ENCODE measurements at regions not wholly inside any gene's neighbourhood (a gene's known extent, or its start where the extent isn't known, plus 50 kb on each side); places are given as distances from the start of the nearest gene placed in this dataset.
"Not testable (repeated sequence)": the region's sequence is repeated elsewhere in the genome, so short reads cannot be mapped to it uniquely, and the experiment has no call there.

DNA sequence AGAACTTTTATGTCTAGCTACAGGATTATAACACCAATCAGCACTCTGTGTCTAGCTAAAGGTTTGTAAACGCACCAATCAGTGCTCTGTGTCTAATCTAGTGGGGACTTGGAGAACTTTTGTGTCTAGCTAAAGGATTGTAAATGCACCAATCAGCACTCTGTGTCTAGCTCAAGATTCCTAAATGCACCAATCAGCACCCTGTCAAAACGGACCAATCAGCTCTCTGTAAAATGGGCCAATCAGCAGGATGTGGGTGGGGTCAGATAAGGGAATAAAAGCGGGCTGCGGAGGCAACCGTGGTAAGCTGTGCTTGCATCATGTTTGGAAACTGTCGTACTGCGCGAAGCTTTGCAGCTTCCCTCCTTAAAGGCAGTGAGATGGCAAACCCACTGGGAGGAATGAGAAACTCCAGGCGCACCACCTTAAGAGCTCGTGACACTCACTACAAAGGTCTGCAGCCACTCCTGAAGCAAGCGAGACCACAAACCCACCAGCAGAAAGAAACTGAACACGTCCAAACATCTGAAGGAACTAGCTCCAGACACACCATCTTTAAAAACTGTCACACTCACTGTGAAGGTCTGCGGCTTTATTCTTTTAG, 112.1 kb upstream of the DUSP22 start:
- DNase-seq (ENCODE audit: low read depth): not testable (repeated sequence)

DNA sequence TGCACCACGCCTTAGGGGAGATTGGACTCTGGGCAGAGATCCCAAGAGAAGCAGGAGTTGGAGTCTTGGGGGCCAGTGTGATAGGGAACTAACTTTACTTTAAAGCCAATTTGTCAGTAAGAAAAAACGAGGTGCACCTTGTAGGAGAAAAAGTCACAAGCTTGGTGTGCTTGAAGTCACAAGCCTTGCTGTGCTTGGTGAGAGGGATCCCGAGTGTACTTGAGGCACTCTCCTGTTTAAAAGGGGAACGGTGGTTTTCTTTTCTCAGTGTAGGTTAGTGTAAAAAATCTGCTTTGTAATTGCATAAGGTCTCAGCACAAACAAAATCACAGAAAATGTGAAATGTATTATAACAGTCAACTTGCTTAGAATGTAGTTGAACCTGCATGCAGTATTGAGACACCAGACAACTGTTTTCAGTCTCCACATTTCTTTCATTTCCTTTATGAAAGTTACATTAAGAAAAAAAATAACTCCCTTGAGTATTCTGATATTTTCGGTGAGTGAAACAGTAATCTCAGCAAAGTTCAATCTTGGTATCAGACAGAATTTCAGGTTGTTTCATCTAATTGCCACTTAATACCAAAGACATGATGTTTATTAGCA, 111.1 kb upstream of the DUSP22 start:
- DNase-seq (ENCODE audit: low read depth): no peak

DNA sequence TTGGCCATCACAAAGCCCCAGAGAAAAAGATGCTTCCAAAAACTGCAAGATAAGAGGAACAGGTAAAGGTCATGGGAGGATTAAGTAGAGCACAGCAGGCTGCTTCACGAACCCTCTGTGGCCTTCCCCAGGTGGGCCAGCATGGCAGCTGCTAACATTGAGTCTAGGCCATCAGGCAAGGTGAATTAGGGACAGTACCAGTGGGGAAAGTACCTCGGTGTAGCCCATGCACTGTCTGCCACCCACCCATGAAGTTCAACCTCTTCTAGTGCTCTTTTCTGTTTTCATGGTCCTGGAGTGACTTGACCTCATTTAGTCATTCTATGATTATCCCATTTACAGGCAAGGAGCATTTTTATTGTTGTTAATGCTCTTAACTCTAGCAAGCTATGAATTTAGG, 108.6 kb upstream of the DUSP22 start:
- no peak for DNase-seq (ENCODE audit: low read depth)

DNA sequence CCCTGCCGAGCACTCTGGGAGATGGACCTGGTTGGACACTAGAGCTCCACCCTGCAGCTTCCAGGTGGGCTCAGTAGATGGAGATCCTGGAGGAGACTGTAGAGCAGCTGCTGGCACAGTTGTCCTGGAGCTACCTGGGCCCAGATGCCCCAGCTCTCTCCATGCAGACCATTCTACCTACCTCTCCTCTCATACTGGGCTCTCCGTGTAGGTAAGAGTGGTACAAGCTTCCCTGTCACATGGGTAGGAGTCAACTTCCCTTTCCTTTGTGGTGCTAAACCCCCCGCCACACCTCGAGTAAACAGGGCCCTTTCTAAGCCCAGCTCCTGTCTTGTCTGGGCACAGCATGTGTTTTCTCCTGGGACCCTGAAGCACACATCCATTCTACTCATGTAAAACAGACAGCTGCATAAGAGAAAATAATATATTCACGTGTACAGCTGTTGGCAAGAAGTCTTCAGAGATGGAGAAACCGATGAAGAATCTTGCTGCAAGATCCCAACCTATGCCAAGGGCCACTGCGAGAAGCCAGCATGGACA, 108.1 kb upstream of the DUSP22 start:
- DNase-seq (ENCODE audit: low read depth): no peak

DNA sequence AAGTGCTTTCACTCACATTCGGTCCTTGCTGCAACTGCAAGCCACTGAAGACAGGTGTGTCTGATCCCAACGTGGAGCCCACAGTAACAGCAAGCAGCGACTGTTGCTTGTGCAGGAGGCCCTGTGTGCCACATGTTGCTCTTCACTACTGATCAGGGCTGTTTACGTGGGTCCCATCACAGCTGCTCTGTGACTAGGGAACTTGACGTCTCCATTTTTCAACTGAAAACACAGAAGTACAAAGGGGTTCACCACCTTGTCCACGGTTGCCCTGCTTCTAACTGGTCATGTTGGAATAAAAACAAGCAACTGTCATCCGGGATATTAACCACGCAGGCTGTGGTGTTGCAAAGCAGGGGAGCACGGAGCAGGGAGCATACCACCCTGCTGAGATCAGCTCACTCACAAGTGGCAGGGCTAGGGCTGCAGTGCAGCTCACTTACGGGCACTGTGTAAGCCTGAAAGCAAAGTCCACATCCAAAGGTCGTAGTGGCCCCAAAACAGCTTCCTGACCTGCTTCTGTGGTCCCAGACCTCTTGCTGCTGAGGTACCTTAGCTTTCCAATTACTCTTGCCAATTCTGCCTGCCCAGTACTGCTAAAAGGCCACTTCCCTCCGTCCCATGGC, 105.8 kb upstream of the DUSP22 start:
- no peak for DNase-seq (ENCODE audit: low read depth)

DNA sequence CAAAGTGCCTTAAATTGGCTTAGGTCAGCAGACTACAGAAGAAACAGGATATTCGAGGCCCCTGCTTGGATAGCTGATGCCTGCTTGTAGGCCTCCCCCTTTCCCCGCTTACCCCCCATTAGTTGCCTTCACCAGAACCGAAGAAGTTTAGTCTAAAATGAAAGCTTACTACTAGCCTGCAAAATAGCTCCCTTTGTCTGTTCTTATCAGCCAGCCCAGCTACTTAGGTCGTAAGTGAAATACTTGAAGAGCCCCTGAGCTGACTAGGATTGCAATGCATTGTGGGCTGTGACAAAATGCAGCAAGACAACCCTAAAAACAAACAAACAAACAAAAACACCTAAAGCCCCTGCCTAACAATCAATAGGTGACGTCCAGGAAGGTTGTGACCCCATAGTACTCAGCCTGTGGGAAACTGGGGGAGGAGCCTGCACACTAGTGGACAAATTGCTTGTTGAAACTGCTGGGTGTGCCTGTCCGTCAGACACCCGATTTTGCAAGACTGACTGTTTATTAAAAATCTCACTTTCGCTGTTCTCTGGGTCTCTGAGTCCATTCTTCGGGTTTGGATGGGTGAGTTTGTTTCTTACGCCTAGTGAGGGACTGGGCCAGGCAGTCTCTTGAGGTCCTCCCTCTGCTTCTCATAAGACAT, 105.0 kb upstream of the DUSP22 start:
- no peak for DNase-seq (ENCODE audit: low read depth)

DNA sequence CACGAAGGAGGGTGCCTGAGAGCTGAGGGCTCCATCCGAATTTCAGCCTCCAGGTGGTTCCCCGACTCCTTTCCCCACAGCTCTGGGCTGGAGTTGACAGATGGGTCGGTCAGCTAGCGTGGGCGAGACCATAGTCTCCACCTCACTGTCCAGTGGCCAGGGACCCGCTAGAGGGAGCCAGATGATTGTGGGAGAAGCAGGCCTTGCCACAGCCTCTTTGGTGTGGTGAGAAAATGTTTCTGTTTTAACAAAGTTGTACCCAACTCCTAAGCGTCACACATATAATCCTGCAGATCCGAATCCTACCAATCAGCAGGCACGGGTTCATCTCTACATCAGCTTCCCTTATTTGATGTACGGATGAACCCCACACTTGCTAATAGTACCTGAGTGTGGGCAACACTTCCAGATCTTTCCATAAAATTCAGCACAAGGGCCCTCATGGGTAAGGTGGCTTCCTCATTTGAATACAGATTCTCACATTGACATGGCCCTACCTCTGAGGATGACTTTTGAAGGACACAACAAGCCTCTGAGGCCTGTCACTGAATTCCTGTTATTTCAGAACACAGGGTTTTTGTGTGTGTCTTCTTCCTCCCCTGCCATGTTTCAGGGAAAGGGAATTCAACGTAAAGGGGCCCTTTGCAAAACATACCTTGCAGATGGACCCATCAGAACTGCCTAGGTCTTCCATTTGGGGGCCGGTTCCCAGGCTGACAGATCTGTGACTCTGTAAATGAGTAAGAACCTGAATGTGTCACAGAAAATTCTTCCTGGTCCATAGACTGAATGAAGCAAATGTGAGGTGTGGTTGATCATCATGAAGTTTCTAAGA, 103.2 kb upstream of the DUSP22 start:
- DNase-seq (ENCODE audit: low read depth): peak; percentile 49

DNA sequence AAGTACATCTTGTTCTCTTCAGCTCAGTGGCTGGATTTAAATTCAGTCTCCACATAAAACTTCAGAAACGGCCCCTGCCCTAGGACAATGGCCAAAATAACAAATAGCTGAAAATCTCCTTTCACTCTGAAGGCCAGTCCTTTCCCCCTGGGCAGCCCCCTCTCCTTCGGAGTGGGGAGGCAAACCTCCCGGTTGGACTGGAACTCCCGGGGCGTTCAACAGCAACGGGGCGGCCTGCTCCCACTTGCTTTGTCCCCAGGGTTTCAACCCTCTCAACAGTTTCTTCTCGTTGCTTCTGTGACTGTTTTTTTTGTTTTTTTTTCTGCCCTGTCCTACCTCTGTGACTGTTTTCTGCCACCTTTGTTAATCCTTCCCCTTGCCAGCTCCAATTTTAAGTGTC, 102.6 kb upstream of the DUSP22 start:
- no peak for DNase-seq (ENCODE audit: low read depth)

DNA sequence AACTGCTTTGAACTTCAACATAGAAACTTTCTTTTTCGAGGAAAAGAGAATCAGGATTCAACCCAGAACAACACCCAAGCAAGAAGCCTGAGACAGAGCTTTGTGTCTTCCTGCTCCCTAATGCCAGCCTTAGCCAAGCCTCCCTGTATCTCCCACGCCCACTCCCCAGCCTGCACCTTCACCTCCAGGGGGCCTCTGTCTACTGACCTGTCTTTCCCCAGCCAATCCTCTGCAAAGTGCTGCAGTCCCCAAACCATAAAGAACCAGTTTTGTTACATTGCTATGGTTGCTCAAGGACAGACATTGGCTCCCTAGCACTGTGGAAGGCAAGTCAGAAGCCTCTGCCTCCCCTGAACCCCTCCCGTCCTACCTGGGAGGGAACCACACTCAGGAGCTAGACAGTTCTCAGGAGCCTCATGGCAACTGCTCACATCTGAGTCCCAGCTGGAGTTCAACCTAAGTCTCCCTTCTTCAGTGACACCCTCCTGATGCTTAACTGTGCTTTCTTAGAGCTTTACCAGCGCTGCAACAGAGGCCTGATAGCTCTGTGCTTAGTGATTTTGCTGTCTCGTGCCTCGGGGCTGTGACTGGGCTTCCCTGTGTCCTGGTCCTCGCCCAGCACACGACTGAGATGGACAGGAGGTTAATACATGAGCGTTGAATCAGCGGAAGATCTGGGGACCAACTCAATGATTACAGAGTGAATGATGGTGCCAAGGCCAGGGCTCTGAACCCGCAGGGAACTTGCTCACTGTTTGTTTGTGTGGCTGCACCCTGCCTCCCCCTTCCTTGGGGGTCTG, 101.5 kb upstream of the DUSP22 start:
- no peak for DNase-seq (ENCODE audit: low read depth)

DNA sequence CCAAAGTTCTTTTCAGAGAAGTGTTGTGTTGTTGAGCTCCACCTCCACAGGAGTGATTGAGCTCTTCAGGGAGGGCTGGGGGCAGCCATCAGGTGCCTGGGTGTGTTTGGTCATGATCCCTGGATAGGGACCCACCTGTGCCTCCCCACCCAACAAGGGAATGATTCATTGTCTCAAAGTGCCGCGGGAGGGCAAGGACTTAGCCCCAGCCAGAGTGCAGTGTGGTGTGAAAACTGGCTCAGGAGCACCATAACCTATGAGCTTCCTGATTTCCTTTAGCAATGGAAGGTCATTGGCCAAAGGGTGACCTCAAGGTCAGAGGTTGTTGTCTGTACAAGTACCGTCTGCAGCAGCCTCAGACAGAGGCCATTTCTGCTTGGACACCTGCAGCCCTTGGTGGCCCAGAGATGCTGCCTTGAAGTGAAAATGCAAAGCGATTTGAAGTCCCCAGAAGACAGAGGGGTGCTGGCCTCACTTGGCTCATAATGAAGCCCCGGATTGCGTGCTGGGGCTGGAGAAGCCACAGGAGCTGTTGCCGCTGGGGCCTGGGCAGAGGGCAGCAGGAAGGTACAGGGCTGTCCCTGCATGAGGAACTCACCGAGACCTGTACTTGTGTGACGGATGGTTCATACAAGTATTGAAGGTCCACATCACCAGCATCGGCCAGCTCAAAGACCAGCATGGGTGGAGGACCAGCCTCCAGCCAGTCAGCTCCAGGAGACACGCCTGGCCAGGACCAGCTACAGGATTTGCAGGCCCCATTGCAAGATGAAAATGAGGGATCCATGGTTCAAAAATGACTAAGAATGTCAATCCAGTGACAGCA, 100.6 kb upstream of the DUSP22 start:
- no peak for DNase-seq (ENCODE audit: low read depth)

DNA sequence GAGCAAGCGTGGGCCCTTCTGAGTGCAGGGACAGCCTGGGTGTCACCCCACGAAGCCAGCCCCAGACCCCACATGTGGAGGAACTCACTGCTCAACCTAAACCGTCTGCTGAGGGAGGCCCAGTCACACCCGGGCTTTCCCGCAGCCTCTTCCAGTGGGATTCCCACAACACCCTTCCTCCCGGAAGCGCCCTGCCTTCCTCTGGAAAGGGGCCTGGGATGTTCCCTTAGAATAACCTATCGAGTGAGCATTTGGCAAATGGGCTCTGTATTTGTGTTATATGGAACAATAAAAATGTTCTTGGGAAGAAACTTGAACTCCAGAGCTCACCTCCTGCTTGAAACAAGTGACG, 100.0 kb upstream of the DUSP22 start:
- no peak for DNase-seq (ENCODE audit: low read depth)

DNA sequence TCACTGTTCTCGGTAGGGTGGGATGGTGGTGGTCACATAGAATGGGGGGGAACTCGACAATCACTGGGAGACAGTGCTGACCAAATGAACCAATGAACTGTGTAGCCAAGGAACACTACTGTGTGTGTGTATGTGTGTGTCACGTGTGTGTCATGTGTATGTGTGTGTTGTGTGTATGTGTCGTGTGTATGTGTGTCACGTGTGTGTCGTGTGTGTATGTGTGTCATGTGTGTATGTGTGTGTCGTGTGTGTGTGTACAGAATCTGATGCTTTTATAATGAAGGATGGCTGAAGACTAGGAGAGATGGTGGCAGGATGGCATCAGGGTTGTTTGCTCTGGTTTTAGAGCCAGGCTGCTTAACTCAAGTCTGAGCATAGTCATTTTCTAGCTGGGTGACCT, 99.1 kb upstream of the DUSP22 start:
- DNase-seq (ENCODE audit: low read depth): no peak

DNA sequence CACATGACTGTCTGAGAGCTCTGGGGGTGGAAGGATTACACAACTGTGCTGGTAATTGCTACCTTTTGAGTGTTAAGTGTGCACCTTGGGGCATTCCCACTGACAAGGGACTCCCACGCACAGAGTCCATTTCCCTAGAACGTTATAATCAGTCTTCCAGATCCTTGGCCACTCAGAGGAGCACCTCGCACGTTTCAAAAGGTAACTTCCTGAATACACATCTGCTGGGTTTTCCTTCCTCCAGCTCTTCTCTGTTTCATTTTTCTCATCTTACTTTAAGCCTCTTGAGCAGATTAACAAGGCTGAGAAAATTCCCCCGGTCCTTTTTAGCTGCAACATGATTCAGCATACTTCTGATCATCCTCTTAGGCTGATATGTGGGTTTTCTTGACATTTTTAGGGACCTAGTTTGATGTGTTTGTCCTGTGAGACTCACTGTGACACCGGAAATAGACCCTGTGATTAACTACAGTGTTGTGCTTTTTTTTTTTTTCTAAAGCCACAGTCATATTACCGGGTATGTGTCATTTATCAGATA, 98.4 kb upstream of the DUSP22 start:
- no peak for DNase-seq (ENCODE audit: low read depth)

DNA sequence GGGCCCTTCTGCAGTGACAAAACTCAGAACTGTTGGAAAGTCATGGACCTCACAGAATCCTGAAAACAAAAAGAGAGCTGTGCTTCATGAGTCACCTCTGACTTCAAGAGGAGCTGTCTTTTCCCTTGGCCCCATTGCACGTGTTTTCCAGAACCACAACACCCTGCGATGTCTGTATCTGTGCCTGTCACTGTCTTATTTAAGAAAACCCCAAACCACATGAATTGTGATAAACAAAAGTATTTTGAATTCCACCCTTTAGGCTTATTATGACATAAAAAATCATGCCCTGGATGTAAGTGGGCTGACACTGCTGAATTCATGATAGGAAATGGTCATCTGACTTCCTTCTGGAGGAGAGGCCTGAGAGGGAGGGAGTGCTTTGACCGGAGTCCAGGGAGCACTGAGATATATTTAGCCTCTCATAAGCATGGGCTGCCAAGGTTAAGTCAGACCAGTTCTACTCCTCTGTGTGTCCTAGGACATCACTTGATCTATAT, 96.4 kb upstream of the DUSP22 start:
- no peak for DNase-seq (ENCODE audit: low read depth)

DNA sequence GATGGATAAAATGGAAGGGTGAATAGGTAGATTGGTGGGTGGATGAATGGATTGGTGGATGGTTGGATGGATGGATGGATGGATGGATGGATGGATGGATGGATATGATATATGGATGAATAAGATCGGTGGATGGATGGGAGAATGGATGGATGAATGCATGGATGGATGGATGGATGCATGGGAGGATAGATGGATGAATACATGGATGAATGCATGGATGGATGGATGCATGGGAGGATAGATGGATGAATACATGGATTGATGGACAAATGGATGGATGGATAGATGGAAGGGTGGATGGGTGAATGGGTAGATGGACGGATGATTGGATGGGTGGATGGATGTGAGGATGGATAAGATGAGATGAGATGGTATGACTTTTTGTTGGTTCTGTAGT, 95.7 kb upstream of the DUSP22 start:
- DNase-seq (ENCODE audit: low read depth): no peak

DNA sequence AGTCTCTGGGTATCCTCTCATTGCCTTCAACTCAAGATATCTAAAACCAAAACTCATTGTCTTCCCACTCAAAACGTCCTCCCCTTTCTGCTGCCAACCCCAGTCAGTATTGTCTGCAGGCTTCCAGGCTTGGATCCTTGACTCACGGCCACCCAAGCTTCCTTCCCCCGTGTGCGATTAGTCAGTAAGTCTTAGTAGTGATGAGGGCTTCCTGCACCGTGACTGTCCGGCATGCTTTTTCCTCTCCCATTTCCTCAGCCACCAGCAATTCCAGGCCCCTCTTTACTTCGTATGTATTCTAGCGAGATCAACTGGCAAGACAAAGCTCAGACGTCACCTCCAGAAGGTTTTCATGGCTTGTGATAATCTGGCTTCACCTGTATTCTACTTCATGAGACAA, 88.6 kb upstream of the DUSP22 start:
- no peak for DNase-seq (ENCODE audit: low read depth)

DNA sequence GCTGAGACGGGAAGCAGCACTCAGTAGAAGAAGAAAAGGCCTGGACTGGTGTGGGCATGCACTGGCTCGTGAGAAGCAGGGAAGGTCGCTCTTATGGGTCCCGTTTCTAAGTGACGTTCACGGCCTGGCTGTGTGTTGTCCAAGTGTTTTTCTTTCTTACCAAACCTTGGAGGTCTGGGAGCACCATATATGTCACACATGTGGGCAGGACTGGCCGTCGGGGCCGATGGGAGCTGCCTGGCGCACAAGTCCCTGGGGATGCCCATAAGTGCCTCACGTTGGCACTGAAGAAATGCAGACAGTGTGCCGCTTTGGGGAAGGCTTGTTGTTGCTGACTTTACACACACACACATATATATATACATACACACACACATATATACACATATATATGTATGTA, 86.0 kb upstream of the DUSP22 start:
- DNase-seq (ENCODE audit: low read depth): no peak

DNA sequence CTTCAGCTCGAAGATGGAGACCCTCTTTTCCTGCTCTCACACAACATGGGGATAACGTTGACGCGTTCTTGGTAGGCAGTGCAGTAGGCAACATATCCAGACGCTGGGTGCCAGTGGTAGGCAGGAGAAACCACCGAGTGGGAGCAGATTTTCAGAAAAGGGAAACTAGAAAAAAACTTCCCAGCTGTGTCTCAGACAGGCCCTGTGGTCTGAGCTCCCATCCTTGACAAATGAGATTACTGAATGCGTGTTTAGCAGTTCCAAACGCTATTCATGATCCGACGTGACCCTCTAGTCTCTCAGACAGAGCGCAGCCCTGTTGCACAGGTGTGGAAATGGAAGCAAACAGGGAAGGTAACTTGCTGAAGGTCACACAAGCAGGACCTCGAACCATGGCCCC, 83.9 kb upstream of the DUSP22 start:
- no peak for DNase-seq (ENCODE audit: low read depth)

DNA sequence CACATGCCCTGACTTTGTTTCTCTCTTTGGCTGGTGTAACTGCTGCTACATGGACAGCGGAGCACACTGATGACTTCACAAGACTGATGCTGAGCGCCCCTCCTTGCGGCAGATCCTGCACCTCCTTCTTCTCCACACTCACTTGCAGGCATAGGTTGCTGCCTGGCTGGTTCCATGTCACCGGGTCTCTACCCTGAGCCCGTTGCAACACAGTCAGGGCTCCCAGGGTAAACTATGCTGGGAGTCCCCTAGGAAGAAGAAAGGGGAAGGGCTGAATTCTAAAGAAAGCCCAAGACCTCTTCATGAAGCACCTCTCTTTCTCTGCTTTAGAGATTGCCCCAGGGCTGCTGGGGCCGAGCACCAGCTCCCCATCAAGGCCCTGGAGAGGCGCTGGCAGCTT, 83.3 kb upstream of the DUSP22 start:
- DNase-seq (ENCODE audit: low read depth): no peak

DNA sequence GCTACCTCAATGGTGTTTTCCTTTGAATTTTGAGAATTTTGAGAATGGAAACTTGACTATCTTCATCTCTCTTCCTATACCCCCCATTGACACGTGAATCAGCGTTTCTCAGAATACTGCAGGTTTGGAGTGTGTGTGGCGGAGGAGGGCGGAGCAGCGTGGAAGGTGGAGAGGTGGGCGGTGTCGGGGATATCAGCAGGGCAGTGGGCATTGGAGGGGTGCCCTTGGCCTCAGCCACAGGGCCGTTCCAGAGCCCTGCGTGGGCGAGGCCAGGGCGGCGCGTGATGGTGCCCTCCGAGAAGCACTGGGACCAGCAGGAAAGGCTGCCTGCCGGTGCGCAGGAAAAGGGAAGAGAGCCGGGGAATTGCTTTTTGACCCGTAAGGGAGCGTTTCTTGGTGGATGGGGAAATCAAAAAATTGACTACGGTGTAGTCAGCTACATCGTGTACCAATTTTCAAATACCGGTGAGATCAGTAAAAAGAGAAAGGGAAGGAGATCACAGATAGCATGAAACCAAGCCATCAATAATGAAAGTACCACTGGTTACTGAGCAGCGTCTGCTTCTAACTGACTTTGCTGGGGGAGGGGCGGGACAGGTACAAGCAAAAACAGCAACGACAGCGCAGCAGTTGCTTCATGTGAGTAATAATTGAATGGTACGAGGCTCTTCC, 82.7 kb upstream of the DUSP22 start:
- no peak for DNase-seq (ENCODE audit: low read depth)

All from GM04504 (cell line).